ENCODE measurements at regions not wholly inside any gene's neighbourhood (a gene's known extent, or its start where the extent isn't known, plus 50 kb on each side); places are given as distances from the start of the nearest gene placed in this dataset.

DNA sequence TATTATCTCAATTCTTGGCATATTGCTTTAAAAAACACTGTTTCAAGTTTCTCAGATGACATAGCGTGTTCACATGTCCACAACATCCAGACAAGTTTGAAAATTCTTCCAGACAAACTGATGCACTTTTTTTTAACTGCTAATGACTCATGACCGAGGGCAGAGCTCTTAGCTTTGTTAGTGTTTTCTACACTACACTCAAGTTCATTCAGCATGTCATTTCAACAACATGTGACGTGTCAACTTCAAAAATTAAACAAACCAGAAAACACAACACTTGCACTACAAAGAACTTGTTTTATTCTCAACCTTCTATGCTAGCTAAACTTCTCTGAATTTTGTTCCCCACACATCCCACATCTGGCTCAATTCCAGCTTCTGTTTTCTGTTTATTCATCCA is 1186.3 kb upstream of the FLRT2 start:
- TF ChIP-seq, protein P1, sequence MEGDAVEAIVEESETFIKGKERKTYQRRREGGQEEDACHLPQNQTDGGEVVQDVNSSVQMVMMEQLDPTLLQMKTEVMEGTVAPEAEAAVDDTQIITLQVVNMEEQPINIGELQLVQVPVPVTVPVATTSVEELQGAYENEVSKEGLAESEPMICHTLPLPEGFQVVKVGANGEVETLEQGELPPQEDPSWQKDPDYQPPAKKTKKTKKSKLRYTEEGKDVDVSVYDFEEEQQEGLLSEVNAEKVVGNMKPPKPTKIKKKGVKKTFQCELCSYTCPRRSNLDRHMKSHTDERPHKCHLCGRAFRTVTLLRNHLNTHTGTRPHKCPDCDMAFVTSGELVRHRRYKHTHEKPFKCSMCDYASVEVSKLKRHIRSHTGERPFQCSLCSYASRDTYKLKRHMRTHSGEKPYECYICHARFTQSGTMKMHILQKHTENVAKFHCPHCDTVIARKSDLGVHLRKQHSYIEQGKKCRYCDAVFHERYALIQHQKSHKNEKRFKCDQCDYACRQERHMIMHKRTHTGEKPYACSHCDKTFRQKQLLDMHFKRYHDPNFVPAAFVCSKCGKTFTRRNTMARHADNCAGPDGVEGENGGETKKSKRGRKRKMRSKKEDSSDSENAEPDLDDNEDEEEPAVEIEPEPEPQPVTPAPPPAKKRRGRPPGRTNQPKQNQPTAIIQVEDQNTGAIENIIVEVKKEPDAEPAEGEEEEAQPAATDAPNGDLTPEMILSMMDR (IDR thresholded peaks at IDR 0.05; ENCODE audit: extremely low read depth in 1 of 2, insufficient read depth in 1 of 2, low read depth in 1 of 2, low read length in 2 of 2): no peak
- TF ChIP-seq EZH2 (IDR thresholded peaks at IDR 0.05; ENCODE audit: borderline replicate concordance, low read depth, low read length, severe bottlenecking): no peak
- no peak for TF ChIP-seq POLR2A (IDR thresholded peaks at IDR 0.05; ENCODE audit: low read depth, low read length)
- TF ChIP-seq POLR2AphosphoS5 (IDR thresholded peaks at IDR 0.05; ENCODE audit: insufficient read depth, low read depth, low read length): no peak
- no peak for TF ChIP-seq GATA2 (IDR thresholded peaks at IDR 0.05; ENCODE audit: insufficient read depth, insufficient read length, low read depth, low read length)
- TF ChIP-seq, protein P2, sequence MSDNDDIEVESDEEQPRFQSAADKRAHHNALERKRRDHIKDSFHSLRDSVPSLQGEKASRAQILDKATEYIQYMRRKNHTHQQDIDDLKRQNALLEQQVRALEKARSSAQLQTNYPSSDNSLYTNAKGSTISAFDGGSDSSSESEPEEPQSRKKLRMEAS (IDR thresholded peaks at IDR 0.05; ENCODE audit: insufficient read depth, insufficient read length): no peak
- TF ChIP-seq MYC (IDR thresholded peaks at IDR 0.05; ENCODE audit: low read depth, low read length): no peak
- peak; percentile 35 for TF ChIP-seq JUN (IDR thresholded peaks at IDR 0.05; ENCODE audit: borderline replicate concordance, insufficient read depth, insufficient read length, low read depth)
